ENCODE measurements at regions not wholly inside any gene's neighbourhood (a gene's known extent, or its start where the extent isn't known, plus 50 kb on each side); places are given as distances from the start of the nearest gene placed in this dataset.
A peak's percentile ranks its signal among the peaks of the same experiment; 100 is the strongest.
"Not testable (repeated sequence)": the region's sequence is repeated elsewhere in the genome, so short reads cannot be mapped to it uniquely, and the experiment has no call there.

DNA sequence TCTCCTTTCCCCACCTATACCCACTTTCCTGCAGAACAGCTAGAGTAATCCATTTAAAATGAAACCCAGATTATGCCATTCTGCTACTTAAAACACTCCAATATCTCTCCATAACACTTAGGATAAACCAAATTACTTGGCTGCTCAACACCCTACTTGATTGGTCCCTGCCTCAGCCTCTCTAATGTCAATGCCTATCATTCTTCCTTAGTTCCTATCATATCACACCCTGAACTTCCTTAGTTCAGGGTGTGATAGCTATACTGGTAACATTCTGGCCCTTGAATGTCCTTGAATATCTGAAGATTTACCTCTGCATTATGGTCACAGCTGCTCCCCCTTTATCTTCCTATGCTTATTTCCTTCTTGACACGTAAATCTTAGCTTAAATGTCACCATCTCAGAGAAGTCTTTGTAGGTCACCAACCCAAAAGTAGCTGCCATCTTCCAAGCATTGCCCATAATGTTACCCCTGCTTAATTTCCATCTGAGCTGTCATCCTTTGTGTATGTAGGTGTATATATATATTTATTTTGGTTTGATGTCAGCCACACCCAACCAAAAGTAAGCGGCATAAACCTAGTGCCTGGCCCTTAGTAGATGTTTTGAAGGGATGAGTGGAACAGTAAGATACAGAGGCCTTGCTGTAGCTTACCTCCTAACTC lies 379.8 kb downstream of the PTPRC start:
- Mint-ChIP-seq H3K27ac (no peak overlapping the region), H3K36me3 (peaks cover 1% of the 10 kb centered on the region), H3K4me1 (peaks cover 5% of the 10 kb centered on the region), H3K27me3 (no peaks in the 10 kb centered on the region), H3K9me3 (peaks cover 2% of the 10 kb centered on the region), H3K4me3 (no peak overlapping the region)
- ATAC-seq (ENCODE audit: low read depth) (no peak), DNase-seq (ENCODE audit: low spot score in 2 of 2) (no peak)

DNA sequence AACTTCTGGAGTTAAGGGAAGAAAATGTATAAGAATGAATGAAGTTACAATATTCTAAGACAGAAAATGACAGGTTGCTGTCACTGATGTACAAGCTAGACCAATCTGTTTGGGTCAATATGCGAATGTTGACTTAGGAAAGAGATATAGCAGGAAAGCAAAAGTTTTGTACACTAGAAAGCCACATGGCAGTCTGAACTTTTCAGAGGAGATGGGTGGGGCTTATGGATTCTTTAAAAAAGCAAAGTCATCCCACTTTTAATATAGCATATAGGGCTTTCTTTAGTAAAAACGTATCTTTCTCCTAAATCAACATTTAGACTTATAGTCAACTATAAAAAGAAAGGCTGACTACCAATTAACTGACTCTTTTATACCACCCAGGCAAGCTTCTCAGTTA lies 381.2 kb downstream of the PTPRC start:
- no peak overlapping the region for H3K4me3 Mint-ChIP-seq
- DNase-seq (ENCODE audit: low spot score in 2 of 2), result no peak
- H3K9me3 Mint-ChIP-seq, result peaks cover 2% of the 10 kb centered on the region
- no peak overlapping the region for H3K27ac Mint-ChIP-seq
- no peak for ATAC-seq (ENCODE audit: low read depth)
- no peaks in the 10 kb centered on the region for H3K27me3 Mint-ChIP-seq
- peaks cover 1% of the 10 kb centered on the region for H3K36me3 Mint-ChIP-seq
- peaks cover 5% of the 10 kb centered on the region for H3K4me1 Mint-ChIP-seq

DNA sequence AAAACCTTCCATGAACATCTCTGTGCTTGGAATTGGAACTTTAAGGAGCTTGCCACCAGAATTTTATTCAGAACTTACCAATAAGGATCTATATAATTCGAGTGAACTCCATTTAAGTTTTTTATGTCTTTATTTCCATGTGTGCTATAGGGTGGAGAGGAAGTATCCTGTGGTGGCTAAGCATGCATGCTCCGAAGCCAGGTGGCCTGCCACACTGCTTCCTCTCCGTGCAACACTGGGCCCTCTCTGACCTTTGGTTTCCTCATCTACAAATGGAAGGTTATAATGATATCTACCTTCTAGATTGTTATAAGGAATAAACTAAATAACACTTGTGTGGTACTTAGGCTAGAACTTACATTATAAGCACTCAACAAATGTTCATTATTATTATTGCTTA lies 382.1 kb downstream of the PTPRC start:
- peak; percentile 59 for ATAC-seq (ENCODE audit: low read depth)

DNA sequence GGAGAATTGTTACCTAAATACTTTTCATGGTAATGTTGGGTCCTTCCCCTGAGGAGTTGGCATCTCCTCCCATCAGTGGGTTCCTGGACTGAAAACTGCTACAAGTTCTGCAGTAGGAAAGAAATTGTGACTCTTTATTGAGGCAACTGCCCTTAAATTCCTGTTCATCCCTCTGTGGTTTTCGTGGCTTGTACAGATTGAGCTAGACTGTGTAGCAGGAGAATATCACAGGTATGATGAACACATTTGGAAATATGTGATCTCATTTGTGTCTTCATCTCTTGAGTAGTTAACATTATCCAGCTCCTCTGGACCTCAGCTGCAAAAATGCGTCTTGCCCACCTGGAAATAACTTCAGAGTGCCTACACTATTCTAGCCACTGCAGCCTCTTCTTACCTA lies 390.6 kb downstream of the PTPRC start:
- Mint-ChIP-seq H3K36me3 (no peaks in the 10 kb centered on the region), H3K27me3 (peaks cover 7% of the 10 kb centered on the region), H3K27ac (no peak overlapping the region), H3K4me3 (no peak overlapping the region), H3K9me3 (no peaks in the 10 kb centered on the region), H3K4me1 (no peaks in the 10 kb centered on the region)
- ATAC-seq (ENCODE audit: low read depth), result no peak
- DNase-seq (ENCODE audit: low spot score in 2 of 2), result no peak

More for the DNA sequence above, 382.1 kb downstream of the PTPRC start:
- peaks cover 2% of the 10 kb centered on the region for H3K9me3 Mint-ChIP-seq
- H3K27me3 Mint-ChIP-seq, result no peaks in the 10 kb centered on the region
- H3K4me3 Mint-ChIP-seq, result no peak overlapping the region
- no peak overlapping the region for H3K27ac Mint-ChIP-seq
- peaks cover 5% of the 10 kb centered on the region for H3K4me1 Mint-ChIP-seq
- H3K36me3 Mint-ChIP-seq, result peaks cover 1% of the 10 kb centered on the region
- no peak for DNase-seq (ENCODE audit: low spot score in 2 of 2)

DNA sequence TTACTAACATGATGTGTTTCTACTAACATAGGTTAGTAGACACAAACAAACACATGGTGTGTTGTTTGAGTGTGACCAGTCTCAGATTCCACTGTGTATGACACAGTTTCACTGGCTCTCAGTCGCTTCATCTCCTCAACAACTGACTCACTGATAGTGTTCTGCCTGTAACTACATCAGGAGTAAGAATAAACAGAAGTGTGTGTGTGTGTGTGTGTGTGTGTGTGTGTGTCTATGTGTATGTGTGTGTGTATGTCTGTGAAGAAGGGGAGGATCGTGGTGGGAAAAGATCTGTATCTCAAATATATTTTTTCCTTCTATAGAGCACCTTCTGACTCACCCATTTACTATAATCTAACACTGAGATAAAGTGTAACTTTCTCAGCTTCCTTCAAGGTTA lies 391.0 kb downstream of the PTPRC start:
- DNase-seq (ENCODE audit: low spot score in 2 of 2) (no peak), ATAC-seq (ENCODE audit: low read depth) (no peak)
- no peak overlapping the region for H3K27ac Mint-ChIP-seq
- no peaks in the 10 kb centered on the region for H3K9me3 Mint-ChIP-seq
- H3K4me1 Mint-ChIP-seq, result no peaks in the 10 kb centered on the region
- no peaks in the 10 kb centered on the region for H3K36me3 Mint-ChIP-seq
- no peak overlapping the region for H3K4me3 Mint-ChIP-seq
- peaks cover 7% of the 10 kb centered on the region for H3K27me3 Mint-ChIP-seq

DNA sequence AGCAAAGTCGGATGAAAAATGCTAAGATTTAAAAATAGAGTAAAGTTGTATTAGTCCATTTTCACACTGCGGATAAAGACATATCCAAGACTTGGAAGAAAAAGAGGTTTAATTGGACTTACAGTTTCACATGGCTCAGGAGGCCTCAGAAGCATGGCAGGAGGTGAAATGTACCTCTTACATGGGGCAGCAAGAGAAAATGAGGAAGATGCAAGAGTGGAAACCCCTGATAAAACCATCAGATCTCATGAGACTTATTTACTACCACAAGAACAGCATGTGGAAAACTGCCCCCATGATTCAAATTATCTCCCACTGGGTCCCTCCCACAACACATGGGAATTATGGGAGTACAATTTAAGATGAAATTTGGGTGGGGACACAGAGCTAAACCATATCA lies 391.7 kb downstream of the PTPRC start:
- H3K4me3 Mint-ChIP-seq; ATAC-seq (ENCODE audit: low read depth); DNase-seq (ENCODE audit: low spot score in 2 of 2); H3K27ac Mint-ChIP-seq; H3K4me1 Mint-ChIP-seq; H3K36me3 Mint-ChIP-seq; H3K9me3 Mint-ChIP-seq; H3K27me3 Mint-ChIP-seq: not testable (repeated sequence)

DNA sequence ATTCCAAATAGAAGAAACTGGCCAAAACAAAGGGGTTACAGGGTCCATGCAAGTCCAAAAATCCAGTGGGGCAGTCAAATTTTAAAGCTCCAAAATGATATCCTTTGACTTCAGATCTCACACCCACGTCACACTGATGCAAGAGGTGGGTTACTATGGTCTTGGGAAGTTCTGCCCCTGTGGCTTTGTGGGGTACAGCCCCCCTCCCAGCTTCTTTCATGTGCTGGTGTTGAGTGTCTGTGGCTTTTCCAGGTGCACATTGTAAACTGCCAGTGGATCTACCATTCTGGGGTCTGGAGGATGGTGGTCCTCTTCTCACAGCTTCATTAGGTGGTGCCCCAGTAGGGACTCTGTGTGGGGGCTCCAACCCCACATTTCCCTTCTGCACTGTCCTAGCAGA lies 392.3 kb downstream of the PTPRC start:
- H3K36me3 Mint-ChIP-seq; ATAC-seq (ENCODE audit: low read depth); H3K4me3 Mint-ChIP-seq; DNase-seq (ENCODE audit: low spot score in 2 of 2); H3K9me3 Mint-ChIP-seq; H3K27ac Mint-ChIP-seq; H3K27me3 Mint-ChIP-seq; H3K4me1 Mint-ChIP-seq: not testable (repeated sequence)

DNA sequence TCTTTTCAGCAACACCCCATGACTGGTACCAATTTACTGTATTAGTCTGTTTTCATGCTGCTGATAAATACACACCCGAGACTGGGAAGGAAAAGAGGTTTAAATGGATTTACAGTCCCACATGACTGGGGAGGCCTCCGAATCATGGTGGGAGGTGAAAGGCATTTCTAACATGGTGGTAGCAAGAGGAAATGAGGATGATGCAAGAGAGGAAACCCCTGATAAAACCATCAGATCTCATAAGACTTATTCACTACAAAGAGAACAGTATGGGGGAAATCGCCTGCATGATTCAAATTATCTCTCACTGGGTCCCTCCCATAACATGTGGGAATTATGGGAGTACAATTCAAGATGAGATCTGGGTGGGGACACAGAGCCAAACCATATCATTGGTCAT lies 393.6 kb downstream of the PTPRC start:
- not testable (repeated sequence) for H3K4me1 Mint-ChIP-seq; H3K27ac Mint-ChIP-seq; H3K27me3 Mint-ChIP-seq; H3K4me3 Mint-ChIP-seq; ATAC-seq (ENCODE audit: low read depth); H3K36me3 Mint-ChIP-seq; DNase-seq (ENCODE audit: low spot score in 2 of 2); H3K9me3 Mint-ChIP-seq

DNA sequence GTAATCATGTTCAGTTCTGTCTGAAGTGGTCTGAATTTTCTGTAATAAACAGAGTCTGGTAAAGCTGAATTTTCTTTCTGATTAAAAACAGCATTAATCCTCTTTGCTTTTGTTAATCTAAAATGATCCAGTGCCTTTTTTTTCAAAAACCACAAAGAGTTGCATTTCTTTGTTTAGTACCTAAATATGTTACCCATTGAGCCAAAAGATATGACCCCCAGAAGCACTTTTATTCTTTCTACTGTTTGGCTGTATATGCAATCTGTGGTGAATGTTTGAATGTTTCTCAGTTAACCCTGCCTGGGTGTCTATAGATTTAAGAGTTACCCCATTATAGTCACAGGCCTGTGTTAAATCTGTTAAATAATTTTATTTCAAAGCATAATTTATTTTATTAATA lies 394.8 kb downstream of the PTPRC start:
- H3K4me3 Mint-ChIP-seq, result no peak overlapping the region
- DNase-seq (ENCODE audit: low spot score in 2 of 2) (no peak), ATAC-seq (ENCODE audit: low read depth) (no peak)
- peaks cover 7% of the 10 kb centered on the region for H3K27me3 Mint-ChIP-seq
- no peaks in the 10 kb centered on the region for H3K36me3 Mint-ChIP-seq
- H3K9me3 Mint-ChIP-seq, result no peaks in the 10 kb centered on the region
- no peak overlapping the region for H3K27ac Mint-ChIP-seq
- H3K4me1 Mint-ChIP-seq, result no peaks in the 10 kb centered on the region

DNA sequence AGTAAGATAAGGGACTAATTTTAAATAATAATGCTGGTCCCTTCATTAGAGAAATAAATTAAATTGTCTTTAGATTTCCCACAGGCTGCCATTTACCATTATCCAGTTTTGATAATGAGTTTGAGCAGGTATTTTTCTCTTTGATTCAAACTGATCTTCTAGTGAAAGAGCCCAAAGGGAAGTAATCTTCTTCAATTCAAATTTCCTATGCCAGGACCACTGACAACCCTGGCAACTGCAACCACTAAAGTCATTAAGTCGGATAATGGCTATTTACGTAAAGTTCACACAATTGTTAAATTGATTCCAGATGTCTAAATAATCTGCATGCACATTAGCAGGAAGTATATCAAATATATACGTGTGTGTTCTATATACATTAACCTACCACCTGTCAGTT lies 399.3 kb downstream of the PTPRC start:
- no peak overlapping the region for H3K4me3 Mint-ChIP-seq
- peaks cover 6% of the 10 kb centered on the region for H3K27me3 Mint-ChIP-seq
- peaks cover 5% of the 10 kb centered on the region for H3K4me1 Mint-ChIP-seq
- no peak for DNase-seq (ENCODE audit: low spot score in 2 of 2)
- H3K36me3 Mint-ChIP-seq, result no peaks in the 10 kb centered on the region
- no peaks in the 10 kb centered on the region for H3K9me3 Mint-ChIP-seq
- no peak for ATAC-seq (ENCODE audit: low read depth)
- no peak overlapping the region for H3K27ac Mint-ChIP-seq

DNA sequence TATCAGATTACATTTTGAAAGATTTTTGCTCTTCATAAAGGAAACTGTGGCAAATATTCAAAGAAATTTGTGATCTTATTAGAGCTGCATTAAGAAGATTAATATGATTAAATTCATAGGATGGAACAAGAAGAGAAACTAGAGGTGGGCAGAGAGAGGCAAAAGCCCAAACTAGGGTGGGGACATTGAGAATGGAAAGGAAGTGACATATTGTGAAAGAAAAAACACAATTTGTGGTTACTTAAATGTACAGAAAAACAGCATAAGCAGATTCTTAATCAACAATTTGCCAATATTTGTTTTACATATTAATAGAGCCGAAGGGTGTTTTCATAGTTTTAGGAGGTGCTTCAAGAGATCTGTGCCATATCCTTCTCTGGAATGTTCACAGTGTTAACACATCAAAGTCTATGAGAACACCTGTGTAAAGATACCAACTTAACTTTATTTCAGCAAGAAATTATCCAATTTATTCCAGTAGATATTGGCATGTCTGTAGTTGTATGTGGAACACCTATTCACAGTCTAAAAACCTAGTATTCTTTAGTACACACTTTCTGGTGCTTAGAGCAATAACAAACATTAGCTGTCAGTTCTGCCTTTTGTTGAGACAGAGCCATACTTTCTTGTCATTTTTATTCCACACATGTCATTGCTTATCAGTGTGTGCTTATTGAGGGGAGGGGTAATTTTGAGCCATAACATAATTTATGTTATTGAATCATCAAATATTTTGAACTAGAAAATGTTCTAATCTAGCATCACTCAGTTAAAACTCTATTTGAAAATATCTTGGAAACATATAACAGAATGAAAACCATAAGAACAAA lies 401.5 kb downstream of the PTPRC start:
- Mint-ChIP-seq H3K9me3 (no peaks in the 10 kb centered on the region), H3K36me3 (no peaks in the 10 kb centered on the region), H3K27me3 (peaks cover 11% of the 10 kb centered on the region), H3K4me3 (no peak overlapping the region), H3K4me1 (peaks cover 5% of the 10 kb centered on the region), H3K27ac (no peak overlapping the region)
- no peak for DNase-seq (ENCODE audit: low spot score in 2 of 2)
- no peak for ATAC-seq (ENCODE audit: low read depth)

DNA sequence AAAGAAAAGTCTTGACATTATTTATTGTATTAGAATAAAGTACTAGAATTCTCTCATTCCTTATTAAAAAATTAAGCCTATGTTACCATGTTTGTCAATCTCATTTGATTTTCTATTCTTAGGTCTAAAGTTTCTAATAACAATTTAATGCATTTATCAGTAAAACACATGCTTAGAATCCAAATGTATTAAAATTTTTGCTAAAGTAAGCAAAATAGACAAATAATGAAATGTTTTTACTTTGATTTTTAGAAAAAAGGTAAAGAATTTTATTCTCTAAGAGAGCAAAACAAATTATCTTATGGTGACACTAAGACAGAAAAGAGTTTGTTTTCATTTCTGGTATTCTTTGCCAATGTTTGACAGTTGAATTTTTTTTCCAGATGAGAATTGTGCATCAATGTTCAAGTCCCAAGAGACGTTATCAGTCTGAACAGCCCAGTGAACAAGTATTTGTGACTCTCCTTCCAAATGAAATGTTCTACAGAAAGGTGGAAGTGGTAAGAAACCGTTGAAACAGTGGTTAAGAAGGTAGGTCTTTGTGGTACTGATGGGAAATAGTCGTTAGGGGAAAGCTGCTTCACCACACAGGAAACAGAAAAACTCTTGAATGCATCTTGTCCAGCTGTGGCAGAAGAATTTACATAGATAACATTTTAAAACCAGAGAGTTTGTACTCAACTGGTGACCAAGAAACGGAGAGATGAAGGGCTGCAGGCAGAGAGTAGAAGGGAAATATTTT lies 402.5 kb downstream of the PTPRC start:
- Mint-ChIP-seq H3K4me3 (no peak overlapping the region), H3K27ac (no peak overlapping the region), H3K27me3 (peaks cover 13% of the 10 kb centered on the region), H3K36me3 (no peaks in the 10 kb centered on the region), H3K9me3 (no peaks in the 10 kb centered on the region), H3K4me1 (peaks cover 5% of the 10 kb centered on the region)
- DNase-seq (ENCODE audit: low spot score in 2 of 2) (no peak), ATAC-seq (ENCODE audit: low read depth) (peak; percentile 95)

DNA sequence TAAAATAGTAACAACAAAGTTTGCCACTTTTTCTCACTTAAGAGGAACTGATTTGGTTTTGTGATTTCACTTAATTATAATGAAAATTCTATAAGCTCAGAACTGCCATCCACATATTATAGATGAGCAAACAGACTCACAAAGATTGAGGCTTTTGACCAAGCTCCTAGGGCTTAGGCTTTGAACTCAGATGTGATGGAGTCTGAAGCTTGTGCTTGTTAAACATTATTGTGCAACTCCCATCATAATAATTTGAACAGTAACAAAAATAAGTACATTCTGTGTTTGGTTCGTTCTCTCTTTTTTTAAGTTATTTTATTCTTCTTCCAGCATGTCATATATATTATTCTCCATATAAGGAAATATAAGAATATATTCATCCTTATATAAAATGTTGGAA lies 403.4 kb downstream of the PTPRC start:
- Mint-ChIP-seq H3K36me3 (no peaks in the 10 kb centered on the region), H3K9me3 (no peaks in the 10 kb centered on the region), H3K27me3 (peaks cover 17% of the 10 kb centered on the region), H3K27ac (no peak overlapping the region), H3K4me1 (peaks cover 5% of the 10 kb centered on the region), H3K4me3 (no peak overlapping the region)
- no peak for DNase-seq (ENCODE audit: low spot score in 2 of 2)
- no peak for ATAC-seq (ENCODE audit: low read depth)

DNA sequence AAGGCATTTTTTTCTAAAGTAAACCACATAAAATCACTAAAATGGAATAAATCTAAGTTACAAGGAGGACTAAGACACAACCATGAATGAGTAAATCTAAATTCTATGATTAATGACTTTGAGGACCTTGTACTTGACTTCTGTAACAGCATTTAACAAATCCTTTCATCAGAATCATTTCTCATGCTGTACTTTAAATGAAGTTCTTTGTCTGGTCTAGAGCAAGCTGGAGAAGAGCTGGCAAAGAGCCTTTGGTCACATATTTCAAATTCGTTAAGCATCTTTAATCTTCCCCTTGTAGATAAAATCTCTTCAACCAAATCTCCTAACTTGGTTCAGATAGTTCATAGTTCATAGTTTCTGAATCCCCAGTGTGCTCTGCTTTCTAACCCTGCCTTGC lies 405.4 kb downstream of the PTPRC start:
- ATAC-seq (ENCODE audit: low read depth) (no peak), DNase-seq (ENCODE audit: low spot score in 2 of 2) (no peak)
- H3K9me3 Mint-ChIP-seq, result peaks cover 4% of the 10 kb centered on the region
- no peak overlapping the region for H3K27ac Mint-ChIP-seq
- no peak overlapping the region for H3K4me3 Mint-ChIP-seq
- H3K36me3 Mint-ChIP-seq, result peaks cover 1% of the 10 kb centered on the region
- peaks cover 19% of the 10 kb centered on the region for H3K27me3 Mint-ChIP-seq
- H3K4me1 Mint-ChIP-seq, result peaks cover 5% of the 10 kb centered on the region

All from memory B cell (primary cell).